ENCODE measurements at regions not wholly inside any gene's neighbourhood (a gene's known extent, or its start where the extent isn't known, plus 50 kb on each side); places are given as distances from the start of the nearest gene placed in this dataset.

DNA sequence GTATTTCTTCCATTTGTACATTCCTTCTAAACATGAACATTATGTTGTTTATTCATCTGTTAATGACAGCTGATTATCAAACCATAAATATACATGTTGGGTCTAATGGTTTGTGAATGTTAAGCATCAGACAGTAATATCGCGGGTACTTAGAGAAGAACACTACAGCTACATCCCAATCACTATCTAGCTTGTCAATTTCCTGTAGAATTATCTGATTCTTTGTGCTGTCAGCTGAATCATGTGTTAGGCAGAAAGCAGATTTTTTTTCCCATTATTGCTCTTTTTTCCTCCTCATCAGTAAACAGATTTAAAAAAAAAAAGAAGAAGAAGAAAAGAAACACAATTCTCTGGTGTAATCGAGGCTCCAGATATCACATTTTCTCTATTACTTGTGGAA, 183.6 kb upstream of the CTBP2 start:
- H3K4me3 Mint-ChIP-seq (ENCODE audit: unreplicated experiment), result no peak overlapping the region
- no peaks in the 10 kb centered on the region for H3K36me3 Mint-ChIP-seq (ENCODE audit: unreplicated experiment)
- H3K9me3 Mint-ChIP-seq (ENCODE audit: unreplicated experiment), result no peaks in the 10 kb centered on the region
- no peak overlapping the region for H3K27ac Mint-ChIP-seq (ENCODE audit: unreplicated experiment)
- DNase-seq (ENCODE audit: extremely low spot score, unreplicated experiment), result no peak
- no peaks in the 10 kb centered on the region for H3K4me1 Mint-ChIP-seq (ENCODE audit: unreplicated experiment)
- TF ChIP-seq, protein P1, sequence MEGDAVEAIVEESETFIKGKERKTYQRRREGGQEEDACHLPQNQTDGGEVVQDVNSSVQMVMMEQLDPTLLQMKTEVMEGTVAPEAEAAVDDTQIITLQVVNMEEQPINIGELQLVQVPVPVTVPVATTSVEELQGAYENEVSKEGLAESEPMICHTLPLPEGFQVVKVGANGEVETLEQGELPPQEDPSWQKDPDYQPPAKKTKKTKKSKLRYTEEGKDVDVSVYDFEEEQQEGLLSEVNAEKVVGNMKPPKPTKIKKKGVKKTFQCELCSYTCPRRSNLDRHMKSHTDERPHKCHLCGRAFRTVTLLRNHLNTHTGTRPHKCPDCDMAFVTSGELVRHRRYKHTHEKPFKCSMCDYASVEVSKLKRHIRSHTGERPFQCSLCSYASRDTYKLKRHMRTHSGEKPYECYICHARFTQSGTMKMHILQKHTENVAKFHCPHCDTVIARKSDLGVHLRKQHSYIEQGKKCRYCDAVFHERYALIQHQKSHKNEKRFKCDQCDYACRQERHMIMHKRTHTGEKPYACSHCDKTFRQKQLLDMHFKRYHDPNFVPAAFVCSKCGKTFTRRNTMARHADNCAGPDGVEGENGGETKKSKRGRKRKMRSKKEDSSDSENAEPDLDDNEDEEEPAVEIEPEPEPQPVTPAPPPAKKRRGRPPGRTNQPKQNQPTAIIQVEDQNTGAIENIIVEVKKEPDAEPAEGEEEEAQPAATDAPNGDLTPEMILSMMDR (IDR thresholded peaks at IDR 0.05), result no peak
- H3K27me3 Mint-ChIP-seq (ENCODE audit: unreplicated experiment), result peaks cover 25% of the 10 kb centered on the region

DNA sequence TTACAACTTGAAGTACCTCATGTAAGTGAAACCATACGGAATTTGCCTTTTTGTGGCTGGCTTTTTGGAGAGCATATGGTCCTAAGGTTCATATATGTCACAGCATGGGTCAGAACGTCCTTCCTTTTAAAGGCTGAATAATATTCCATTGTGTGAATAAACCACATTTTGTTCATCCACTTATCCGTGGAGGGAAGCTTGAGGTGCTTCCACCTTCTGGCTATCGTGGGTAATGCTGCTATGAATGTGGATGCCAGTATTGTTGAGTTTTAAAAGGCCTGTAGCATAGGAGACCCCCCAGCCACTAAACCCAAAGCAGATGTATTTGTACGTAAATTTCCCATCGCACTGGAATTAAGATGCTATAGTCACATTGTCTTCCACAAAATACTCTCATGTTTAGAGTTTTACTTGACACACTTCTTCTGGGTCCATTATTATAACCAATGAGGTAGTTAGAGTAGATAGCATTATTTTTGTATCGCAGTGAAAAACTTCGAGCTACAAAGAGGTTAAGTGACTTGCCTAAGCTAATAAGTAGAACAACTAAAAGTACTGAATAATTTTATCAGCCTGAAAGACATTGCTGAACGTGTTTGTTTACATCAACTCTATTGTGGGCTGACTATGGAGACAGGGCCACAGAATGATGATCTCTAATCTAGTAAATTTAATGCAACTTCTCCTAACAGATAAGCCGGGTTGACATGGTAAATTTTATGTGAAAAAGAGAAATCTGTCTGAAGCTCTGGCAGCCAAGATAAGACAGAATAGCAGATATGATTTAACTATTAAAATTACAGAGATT, 183.0 kb upstream of the CTBP2 start:
- Mint-ChIP-seq H3K27me3 (ENCODE audit: unreplicated experiment) (peaks cover 20% of the 10 kb centered on the region), H3K4me3 (ENCODE audit: unreplicated experiment) (no peak overlapping the region), H3K27ac (ENCODE audit: unreplicated experiment) (no peak overlapping the region), H3K36me3 (ENCODE audit: unreplicated experiment) (no peaks in the 10 kb centered on the region), H3K4me1 (ENCODE audit: unreplicated experiment) (no peaks in the 10 kb centered on the region), H3K9me3 (ENCODE audit: unreplicated experiment) (no peaks in the 10 kb centered on the region)
- TF ChIP-seq, protein P1 (IDR thresholded peaks at IDR 0.05), result peak; percentile 58
- no peak for DNase-seq (ENCODE audit: extremely low spot score, unreplicated experiment)

DNA sequence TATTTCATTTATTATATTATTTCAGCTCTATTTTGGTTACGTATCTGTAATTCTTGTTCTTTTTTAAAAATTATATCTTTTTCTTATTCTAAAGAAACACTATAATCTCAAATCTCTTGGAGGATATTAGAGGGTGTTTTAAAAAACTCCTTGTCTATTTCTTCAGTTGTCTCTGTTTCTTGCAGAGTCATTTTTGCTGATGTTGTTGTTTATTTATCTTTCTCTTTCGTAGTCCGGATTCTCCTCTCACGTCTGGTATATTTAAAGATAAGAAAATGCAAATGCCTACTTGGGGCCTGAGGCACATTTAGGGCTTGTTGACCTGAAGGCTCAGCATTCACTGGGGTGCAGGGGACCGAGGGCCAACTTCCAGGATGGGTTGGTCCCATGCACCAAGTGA, 181.2 kb upstream of the CTBP2 start:
- Mint-ChIP-seq H3K4me3 (ENCODE audit: unreplicated experiment) (no peak overlapping the region), H3K4me1 (ENCODE audit: unreplicated experiment) (no peaks in the 10 kb centered on the region), H3K36me3 (ENCODE audit: unreplicated experiment) (no peaks in the 10 kb centered on the region), H3K27ac (ENCODE audit: unreplicated experiment) (no peak overlapping the region), H3K9me3 (ENCODE audit: unreplicated experiment) (no peaks in the 10 kb centered on the region), H3K27me3 (ENCODE audit: unreplicated experiment) (peaks cover 16% of the 10 kb centered on the region)
- DNase-seq (ENCODE audit: extremely low spot score, unreplicated experiment), result no peak
- TF ChIP-seq, protein P1 (IDR thresholded peaks at IDR 0.05), result no peak

DNA sequence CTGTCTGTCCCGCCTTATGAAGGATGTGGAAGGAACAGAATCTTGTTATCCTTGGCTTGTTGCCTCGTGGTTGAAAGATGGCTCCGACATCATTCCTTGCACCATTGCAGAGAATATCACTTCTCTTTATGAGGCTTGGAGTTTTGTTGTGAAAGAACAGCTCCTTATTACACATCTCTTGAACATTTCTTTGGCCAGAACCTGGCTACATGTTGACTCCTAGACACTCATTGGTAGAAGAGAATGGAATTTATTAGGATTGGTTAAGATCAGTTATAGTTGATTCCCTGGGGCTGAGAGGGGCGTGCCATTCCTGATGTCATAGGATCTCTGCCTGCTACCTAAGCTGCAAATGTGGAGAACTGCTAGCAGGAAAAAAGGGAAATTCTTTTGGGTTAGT, 180.5 kb upstream of the CTBP2 start:
- no peaks in the 10 kb centered on the region for H3K4me1 Mint-ChIP-seq (ENCODE audit: unreplicated experiment)
- H3K36me3 Mint-ChIP-seq (ENCODE audit: unreplicated experiment), result no peaks in the 10 kb centered on the region
- DNase-seq (ENCODE audit: extremely low spot score, unreplicated experiment), result no peak
- no peak overlapping the region for H3K4me3 Mint-ChIP-seq (ENCODE audit: unreplicated experiment)
- TF ChIP-seq, protein P1 (IDR thresholded peaks at IDR 0.05), result no peak
- H3K27me3 Mint-ChIP-seq (ENCODE audit: unreplicated experiment), result peaks cover 14% of the 10 kb centered on the region
- no peaks in the 10 kb centered on the region for H3K9me3 Mint-ChIP-seq (ENCODE audit: unreplicated experiment)
- no peak overlapping the region for H3K27ac Mint-ChIP-seq (ENCODE audit: unreplicated experiment)

DNA sequence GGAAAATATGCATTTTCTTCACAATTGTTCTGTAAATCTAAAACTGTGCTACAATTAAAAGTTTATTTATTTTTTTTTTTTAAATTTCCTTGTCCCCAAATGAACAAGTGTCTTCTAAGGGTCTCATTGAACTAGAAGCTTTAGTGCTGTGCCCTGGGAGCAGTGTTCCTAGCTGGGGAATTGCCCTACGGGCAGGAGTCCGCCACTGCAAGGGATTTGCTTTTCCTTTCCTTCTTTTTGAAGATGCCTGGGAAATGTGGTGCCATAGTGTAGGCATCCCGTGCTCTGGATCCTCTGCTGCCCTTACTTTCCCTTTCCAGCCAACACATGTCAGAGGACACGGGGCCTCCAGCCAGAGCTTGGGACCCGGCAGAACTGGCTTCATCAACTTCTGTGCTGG, 177.1 kb upstream of the CTBP2 start:
- H3K27ac Mint-ChIP-seq (ENCODE audit: unreplicated experiment), result no peak overlapping the region
- peaks cover 2% of the 10 kb centered on the region for H3K27me3 Mint-ChIP-seq (ENCODE audit: unreplicated experiment)
- TF ChIP-seq, protein P1 (IDR thresholded peaks at IDR 0.05), result no peak
- no peak for DNase-seq (ENCODE audit: extremely low spot score, unreplicated experiment)
- H3K9me3 Mint-ChIP-seq (ENCODE audit: unreplicated experiment), result no peaks in the 10 kb centered on the region
- H3K4me1 Mint-ChIP-seq (ENCODE audit: unreplicated experiment), result no peaks in the 10 kb centered on the region
- no peak overlapping the region for H3K4me3 Mint-ChIP-seq (ENCODE audit: unreplicated experiment)
- no peaks in the 10 kb centered on the region for H3K36me3 Mint-ChIP-seq (ENCODE audit: unreplicated experiment)
